H9 (cell line): ENCODE measurements at regions not wholly inside any gene's neighbourhood (a gene's known extent, or its start where the extent isn't known, plus 50 kb on each side); places are given as distances from the start of the nearest gene placed in this dataset.

Experiments used
- DNase-seq: peaks from one replicate; pipeline ENCODE4 v3.0.0-alpha.2; 2017
- H2AFZ ChIP-seq: one replicate; pipeline ENCODE4 v1.6.1; 2013; ENCODE audit warnings: mild to moderate bottlenecking, low read length, control low read depth, moderate library complexity
- H2AK5ac ChIP-seq: 2 replicates; pipeline ENCODE4 v1.6.1; 2013; ENCODE audit warnings: low read length, control low read depth, mixed read lengths; ENCODE audit not compliant: insufficient read length
- H2BK120ac ChIP-seq: one replicate; pipeline ENCODE4 v1.6.1; 2013; ENCODE audit warnings: low read depth, mild to moderate bottlenecking, low read length, control low read depth, inconsistent platforms; ENCODE audit not compliant: poor library complexity, severe bottlenecking
- H2BK12ac ChIP-seq: 2 replicates; pipeline ENCODE4 v1.6.1; 2013; ENCODE audit warnings: low read length, control low read depth, mixed read lengths, low read depth; ENCODE audit not compliant: insufficient read length
- H2BK15ac ChIP-seq: 2 replicates; pipeline ENCODE4 v1.6.1; 2013; ENCODE audit warnings: low read depth, low read length, control low read depth
- H2BK20ac ChIP-seq: one replicate; pipeline ENCODE4 v1.6.1; 2013; ENCODE audit warnings: low read depth, mild to moderate bottlenecking, low read length, control low read depth, inconsistent platforms; ENCODE audit not compliant: poor library complexity, severe bottlenecking
- H2BK5ac ChIP-seq: 2 replicates; pipeline ENCODE4 v1.6.1; 2013; ENCODE audit warnings: low read length, control low read depth, mixed read lengths; ENCODE audit not compliant: insufficient read length
- H3K14ac ChIP-seq: 2 replicates; pipeline ENCODE4 v1.6.1; 2013; ENCODE audit warnings: low read length, control low read depth; ENCODE audit not compliant: insufficient read depth
- H3K18ac ChIP-seq: 2 replicates; pipeline ENCODE4 v1.6.1; 2013; ENCODE audit warnings: low read depth, mild to moderate bottlenecking, mixed read lengths, low read length, control low read depth; ENCODE audit not compliant: insufficient read length
- H3K23ac ChIP-seq: 2 replicates; pipeline ENCODE4 v1.6.1; 2013; ENCODE audit warnings: low read length, control low read depth, mixed read lengths, low read depth; ENCODE audit not compliant: insufficient read length
- H3K23me2 ChIP-seq: 2 replicates; pipeline ENCODE4 v1.6.1; 2013; ENCODE audit warnings: low read depth, mild to moderate bottlenecking, mixed read lengths, low read length, control low read depth; ENCODE audit not compliant: insufficient read length, poor library complexity, severe bottlenecking
- H3K27ac ChIP-seq: 2 replicates; pipeline ENCODE4 v1.5.1; 2013; ENCODE audit warnings: low read length, control low read depth, mixed read lengths, low read depth; ENCODE audit not compliant: insufficient read length
- H3K27me3 ChIP-seq: 2 replicates; pipeline ENCODE4 v1.6.1; 2013; ENCODE audit warnings: low read length, control low read depth, inconsistent platforms; ENCODE audit not compliant: insufficient read depth
- H3K4ac ChIP-seq: 2 replicates; pipeline ENCODE4 v1.6.1; 2013; ENCODE audit warnings: low read depth, mild to moderate bottlenecking, control low read depth, inconsistent platforms, low read length, moderate library complexity
- H3K4me1 ChIP-seq: 2 replicates; pipeline ENCODE4 v1.6.1; 2013; ENCODE audit warnings: low read length, control low read depth, inconsistent platforms; ENCODE audit not compliant: insufficient read depth
- H3K4me2 ChIP-seq: 2 replicates; pipeline ENCODE4 v1.6.1; 2013; ENCODE audit warnings: low read length, control low read depth, mixed read lengths; ENCODE audit not compliant: insufficient read length, insufficient read depth
- H3K56ac ChIP-seq: 2 replicates; pipeline ENCODE4 v1.6.1; 2013; ENCODE audit warnings: low read depth, mild to moderate bottlenecking, mixed read lengths, low read length, control low read depth; ENCODE audit not compliant: insufficient read length
- H3K79me1 ChIP-seq: 2 replicates; pipeline ENCODE4 v1.6.1; 2013; ENCODE audit warnings: low read depth, mild to moderate bottlenecking, moderate library complexity, low read length, control low read depth, inconsistent platforms; ENCODE audit not compliant: insufficient read depth, poor library complexity, severe bottlenecking
- H3K79me2 ChIP-seq: 2 replicates; pipeline ENCODE4 v1.6.1; 2013; ENCODE audit warnings: low read length, control low read depth, inconsistent platforms; ENCODE audit not compliant: insufficient read depth
- H3K9ac ChIP-seq: 2 replicates; pipeline ENCODE4 v1.6.1; 2013; ENCODE audit warnings: low read length, control low read depth, mixed read lengths; ENCODE audit not compliant: insufficient read length; ENCODE audit errors: extremely low read depth
- H3K9me3 ChIP-seq: one replicate; pipeline ENCODE4 v1.6.1; 2013; ENCODE audit warnings: low read depth, low read length, inconsistent platforms; ENCODE audit not compliant: control insufficient read depth
- H3T11ph ChIP-seq: one replicate; pipeline ENCODE4 v1.6.1; 2013; ENCODE audit warnings: mild to moderate bottlenecking, low read length, control low read depth, inconsistent platforms
- H4K20me1 ChIP-seq: one replicate; pipeline ENCODE4 v1.6.1; 2013; ENCODE audit not compliant: control insufficient read depth, insufficient read length, insufficient read depth
- H4K5ac ChIP-seq: 2 replicates; pipeline ENCODE4 v1.6.1; 2013; ENCODE audit warnings: low read depth, mild to moderate bottlenecking, mixed read lengths, low read length, control low read depth; ENCODE audit not compliant: insufficient read length
- H4K8ac ChIP-seq: replicated peaks from 2 replicates; pipeline ENCODE4 v1.6.1; 2013; ENCODE audit warnings: low read length, control low read depth, mixed read lengths, low read depth; ENCODE audit not compliant: insufficient read length
- H4K91ac ChIP-seq: 2 replicates; pipeline ENCODE4 v1.6.1; 2013; ENCODE audit warnings: low read depth, mild to moderate bottlenecking, moderate library complexity, mixed read lengths, low read length, control low read depth; ENCODE audit not compliant: insufficient read length
- H3K27ac Mint-ChIP-seq, 3 experiments: 2 replicates in 2 of 3; 3 replicates in 1 of 3; pipeline ENCODE4 v1.8.0; 2020 to 2021; ENCODE audit warnings: mixed read lengths in 3 of 3, mild to moderate bottlenecking in 1 of 3, moderate library complexity in 1 of 3
- H3K27me3 Mint-ChIP-seq: 2 replicates; pipeline ENCODE4 v1.8.0; 2021; ENCODE audit warnings: low read depth, mild to moderate bottlenecking, moderate library complexity, mixed read lengths
- H3K36me3 Mint-ChIP-seq, 3 experiments: 2 replicates in 2 of 3; 3 replicates in 1 of 3; pipeline ENCODE4 v1.8.0; 2020 to 2021; ENCODE audit warnings: low read depth in 3 of 3, mixed read lengths in 3 of 3; ENCODE audit not compliant: insufficient read depth in 1 of 3
- H3K4me1 Mint-ChIP-seq, 2 experiments: 2 replicates each; pipeline ENCODE4 v1.8.0; 2020; ENCODE audit warnings: mixed read lengths in 2 of 2
- H3K4me3 Mint-ChIP-seq, 2 experiments: 2 replicates in 1 of 2; 3 replicates in 1 of 2; pipeline ENCODE4 v1.8.0; 2020 to 2021; ENCODE audit warnings: mild to moderate bottlenecking in 2 of 2, mixed read lengths in 2 of 2, moderate library complexity in 1 of 2
- H3K9me3 Mint-ChIP-seq, 2 experiments: 2 replicates in 1 of 2; 3 replicates in 1 of 2; pipeline ENCODE4 v1.8.0; 2020; ENCODE audit warnings: mild to moderate bottlenecking in 2 of 2, mixed read lengths in 2 of 2, moderate library complexity in 1 of 2
- CTCF ChIP-seq: fragments of 200-600 bp; sonication (generic); conservative IDR thresholded peaks from 3 replicates; pipeline ENCODE4 v1.8.0; 2021; ENCODE audit warnings: antibody characterized with exemption, mild to moderate bottlenecking
- WGBS: extraction: QIAGEN DNeasy Blood & Tissue Kit; methylation state at CpG from one replicate; pipeline ENCODE4 v1.1.7; 2013; ENCODE audit warnings: missing lambda C conversion rate, low lambda C conversion rate, mixed read lengths; ENCODE audit not compliant: insufficient read length; ENCODE audit errors: extremely low coverage; 5-methylcytosine and 5-hydroxymethylcytosine counted together

- no peaks in the 10 kb centered on the region for H3K79me2 ChIP-seq
- H3K27ac ChIP-seq = no peak overlapping the region
- no peaks in the 10 kb centered on the region for H3K79me1 ChIP-seq
- Mint-ChIP-seq H3K36me3 (no peaks in the 10 kb centered on the region; a peak in 2 of 7 replicates), H3K27ac (no peak overlapping the region), H3K4me1 (0 out of 4 replicates have a peak, but pooled peaks cover 0 to 2% of the 10 kb centered on the region in 2 experiments), H3K27me3 (peaks cover 7% of the 10 kb centered on the region), H3K9me3 (no peaks in the 10 kb centered on the region), H3K4me3 (no peak overlapping the region)
- H4K8ac ChIP-seq = no peak overlapping the region
- no peak overlapping the region for H3K23ac ChIP-seq
- TF ChIP-seq CTCF = no peak
- no peak overlapping the region for H3K18ac ChIP-seq
- no peak overlapping the region for H3K56ac ChIP-seq
- H2BK120ac ChIP-seq = no peak overlapping the region
- H3K27me3 ChIP-seq = no peaks in the 10 kb centered on the region
- H3K9ac ChIP-seq = no peak overlapping the region
- H2BK20ac ChIP-seq = no peak overlapping the region
- no peak overlapping the region for H3T11ph ChIP-seq
- no peak for DNase-seq
- H2BK15ac ChIP-seq = no peak overlapping the region
- WGBS = no CpG with 5 or more reads among the region's 12 CpGs
- H3K9me3 ChIP-seq = no peaks in the 10 kb centered on the region
- no peak overlapping the region for H2AK5ac ChIP-seq
- no peaks in the 10 kb centered on the region for H3K4me1 ChIP-seq
- H4K5ac ChIP-seq = no peak overlapping the region
- no peak overlapping the region for H2BK12ac ChIP-seq
- no peaks in the 10 kb centered on the region for H4K20me1 ChIP-seq
- no peak overlapping the region for H3K4ac ChIP-seq
- H4K91ac ChIP-seq = no peak overlapping the region
- no peak overlapping the region for H2AFZ ChIP-seq
- no peaks in the 10 kb centered on the region for H3K23me2 ChIP-seq
- H3K14ac ChIP-seq = no peak overlapping the region
- no peak overlapping the region for H3K4me2 ChIP-seq
- H2BK5ac ChIP-seq = no peak overlapping the region
Measured at GRCh38 chr16:54718376-54718775, 212.3 kb upstream of the IRX5 start.
